GM23338 (cell line): ENCODE measurements at regions not wholly inside any gene's neighbourhood (a gene's known extent, or its start where the extent isn't known, plus 50 kb on each side); places are given as distances from the start of the nearest gene placed in this dataset.

Experiments used
- ATAC-seq: fragments of 200-7000 bp; cut with Tn5 transposase; 3 replicates; pipeline ENCODE4 v1.9.1; 2020
- DNase-seq: peaks from one replicate; pipeline ENCODE4 v3.0.0-alpha.2; 2015; ENCODE audit warnings: low spot score
- H2AFZ ChIP-seq: fragments of 200-600 bp; sonication (generic); 2 replicates; pipeline ENCODE4 v1.8.0; 2016; ENCODE audit warnings: antibody characterized with exemption, mild to moderate bottlenecking, moderate library complexity
- H3F3A ChIP-seq: fragments of 200-600 bp; sonication (generic); replicated peaks from 2 replicates; pipeline ENCODE4 v1.8.0; 2017; ENCODE audit warnings: antibody characterized with exemption, mixed run types, low read depth
- H3K27ac ChIP-seq: fragments of 200-600 bp; sonication (generic); 2 replicates; pipeline ENCODE4 v1.6.1; 2016; ENCODE audit warnings: low read depth
- H3K27me3 ChIP-seq: fragments of 200-600 bp; sonication (generic); 2 replicates; pipeline ENCODE4 v1.8.0; 2016; ENCODE audit warnings: mild to moderate bottlenecking, mixed run types, moderate library complexity; ENCODE audit not compliant: insufficient read depth
- H3K36me3 ChIP-seq: fragments of 200-600 bp; sonication (generic); 2 replicates; pipeline ENCODE4 v1.8.0; 2016; ENCODE audit warnings: mild to moderate bottlenecking; ENCODE audit not compliant: insufficient read depth
- H3K4me1 ChIP-seq: fragments of 200-600 bp; sonication (generic); 2 replicates; pipeline ENCODE4 v1.8.0; 2016; ENCODE audit warnings: mild to moderate bottlenecking, moderate library complexity; ENCODE audit not compliant: insufficient read depth
- H3K4me2 ChIP-seq: fragments of 200-600 bp; sonication (generic); 2 replicates; pipeline ENCODE4 v1.7.1; 2017; ENCODE audit warnings: mixed run types
- H3K4me3 ChIP-seq: fragments of 200-600 bp; sonication (generic); 2 replicates; pipeline ENCODE4 v1.6.1; 2016; ENCODE audit warnings: mixed run types
- H3K79me2 ChIP-seq: fragments of 200-600 bp; sonication (generic); replicated peaks from 2 replicates; pipeline ENCODE4 v1.8.0; 2017; ENCODE audit warnings: mild to moderate bottlenecking; ENCODE audit not compliant: insufficient read depth
- H3K9me2 ChIP-seq: fragments of 200-600 bp; sonication (generic); 2 replicates; pipeline ENCODE4 v1.8.0; 2017; ENCODE audit not compliant: insufficient read depth
- H4K20me1 ChIP-seq: fragments of 200-600 bp; sonication (generic); replicated peaks from 2 replicates; pipeline ENCODE4 v1.8.0; 2017; ENCODE audit warnings: mild to moderate bottlenecking; ENCODE audit not compliant: insufficient read depth
- H3K27ac Mint-ChIP-seq: 2 replicates; pipeline ENCODE4 v1.8.0; 2020; ENCODE audit warnings: inconsistent platforms, mild to moderate bottlenecking, moderate library complexity, mixed read lengths
- H3K27me3 Mint-ChIP-seq: 3 replicates; pipeline ENCODE4 v1.8.0; 2022; ENCODE audit warnings: low read depth, mild to moderate bottlenecking, moderate library complexity, mixed read lengths, inconsistent platforms; ENCODE audit not compliant: insufficient read depth, poor library complexity
- H3K36me3 Mint-ChIP-seq: 3 replicates; pipeline ENCODE4 v1.8.0; 2021; ENCODE audit warnings: low read depth, mild to moderate bottlenecking, inconsistent platforms, moderate library complexity, mixed read lengths
- H3K4me1 Mint-ChIP-seq: 3 replicates; pipeline ENCODE4 v1.8.0; 2020; ENCODE audit warnings: mild to moderate bottlenecking, inconsistent platforms, mixed read lengths
- H3K4me3 Mint-ChIP-seq: 3 replicates; pipeline ENCODE4 v1.8.0; 2021; ENCODE audit warnings: moderate library complexity, mild to moderate bottlenecking, inconsistent platforms, mixed read lengths
- H3K9me3 Mint-ChIP-seq: 3 replicates; pipeline ENCODE4 v1.8.0; 2020; ENCODE audit warnings: moderate library complexity, mild to moderate bottlenecking, inconsistent platforms, mixed read lengths
- CREB1 ChIP-seq: fragments of 250-450 bp; sonication (Bioruptor Pico); IDR thresholded peaks from 2 replicates; pipeline ENCODE4 v1.5.0; 2020; ENCODE audit warnings: low read depth, mild to moderate bottlenecking, moderate library complexity
- EZH2 ChIP-seq: fragments of 200-600 bp; sonication (generic); IDR thresholded peaks from one replicate; pipeline ENCODE4 v1.8.0; 2017; ENCODE audit warnings: antibody characterized with exemption, mild to moderate bottlenecking, low read depth; ENCODE audit not compliant: unreplicated experiment
- JUNB ChIP-seq: IDR thresholded peaks from one replicate; pipeline ENCODE4 v1.6.1; 2016; ENCODE audit warnings: antibody characterized with exemption; ENCODE audit not compliant: unreplicated experiment
- POLR2AphosphoS5 ChIP-seq: IDR thresholded peaks from 2 replicates; pipeline ENCODE4 v1.6.1; 2016; ENCODE audit warnings: antibody characterized with exemption, low read depth
- ZNF114 ChIP-seq: fragments of 250-450 bp; sonication (Bioruptor Pico); IDR thresholded peaks from 2 replicates; pipeline ENCODE4 v1.5.0; 2020; ENCODE audit warnings: mild to moderate bottlenecking, moderate library complexity
- TF ChIP-seq, protein P1 (sequence below): fragments of 250-450 bp; sonication (Bioruptor Pico); IDR thresholded peaks from 2 replicates; pipeline ENCODE4 v1.5.0; 2020; ENCODE audit warnings: mild to moderate bottlenecking, moderate library complexity
- TF ChIP-seq, protein P2 (sequence below), 2 experiments: fragments of 200-600 bp in 1 of 2; sonication (generic) in 1 of 2; conservative IDR thresholded peaks; 2 replicates each; pipeline versions ENCODE4 v1.5.1 to v1.6.1; 2016 to 2017; ENCODE audit warnings: antibody characterized with exemption in 2 of 2, low read depth in 2 of 2, mild to moderate bottlenecking in 2 of 2, moderate library complexity in 1 of 2

DNA sequence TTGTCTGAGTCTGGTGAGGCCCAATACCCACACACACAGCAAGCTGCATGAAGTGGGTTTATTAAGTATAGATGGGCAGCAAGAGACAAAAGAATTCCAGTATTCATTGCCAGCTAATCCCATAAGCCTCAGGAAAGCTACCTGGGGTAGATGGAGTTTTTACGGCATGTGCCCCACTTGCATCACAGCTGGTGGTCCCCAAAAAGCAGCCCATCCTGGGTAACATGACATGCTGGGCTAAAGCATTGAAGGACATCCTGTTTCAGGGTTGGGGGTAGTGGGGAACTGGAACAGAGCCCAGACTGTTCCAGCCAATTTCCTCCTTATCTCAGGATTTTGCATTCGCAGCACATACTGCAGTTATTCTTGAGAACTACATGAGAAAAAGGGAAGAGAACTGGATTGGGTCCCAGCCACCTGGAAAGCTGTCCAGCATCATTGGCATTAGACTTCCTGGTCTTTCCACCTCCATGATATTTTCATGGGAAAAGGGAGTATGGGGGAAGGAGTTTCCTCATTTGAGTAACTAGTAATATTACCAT lies 240.1 kb upstream of the MMADHC start:
- no peak overlapping the region for H3K4me3 ChIP-seq
- no peaks in the 10 kb centered on the region; the same call in 1 of the 2 replicates for H3K9me2 ChIP-seq
- no peaks in the 10 kb centered on the region for H4K20me1 ChIP-seq
- H2AFZ ChIP-seq, result no peak overlapping the region
- no peaks in the 10 kb centered on the region for H3K36me3 Mint-ChIP-seq
- no peak for ATAC-seq
- no peak overlapping the region for H3K4me2 ChIP-seq
- no peak overlapping the region for H3K4me3 Mint-ChIP-seq
- H3K27ac ChIP-seq, result no peak overlapping the region
- H3F3A ChIP-seq, result no peaks in the 10 kb centered on the region
- H3K27me3 Mint-ChIP-seq, result no peaks in the 10 kb centered on the region
- peaks cover 15% of the 10 kb centered on the region for H3K4me1 ChIP-seq
- no peak for DNase-seq
- TF ChIP-seq POLR2AphosphoS5 (no peak), JUNB (no peak), ZNF114 (CRISPR knock-in tag) (no peak), CREB1 (CRISPR knock-in tag) (no peak)
- TF ChIP-seq, protein P1, sequence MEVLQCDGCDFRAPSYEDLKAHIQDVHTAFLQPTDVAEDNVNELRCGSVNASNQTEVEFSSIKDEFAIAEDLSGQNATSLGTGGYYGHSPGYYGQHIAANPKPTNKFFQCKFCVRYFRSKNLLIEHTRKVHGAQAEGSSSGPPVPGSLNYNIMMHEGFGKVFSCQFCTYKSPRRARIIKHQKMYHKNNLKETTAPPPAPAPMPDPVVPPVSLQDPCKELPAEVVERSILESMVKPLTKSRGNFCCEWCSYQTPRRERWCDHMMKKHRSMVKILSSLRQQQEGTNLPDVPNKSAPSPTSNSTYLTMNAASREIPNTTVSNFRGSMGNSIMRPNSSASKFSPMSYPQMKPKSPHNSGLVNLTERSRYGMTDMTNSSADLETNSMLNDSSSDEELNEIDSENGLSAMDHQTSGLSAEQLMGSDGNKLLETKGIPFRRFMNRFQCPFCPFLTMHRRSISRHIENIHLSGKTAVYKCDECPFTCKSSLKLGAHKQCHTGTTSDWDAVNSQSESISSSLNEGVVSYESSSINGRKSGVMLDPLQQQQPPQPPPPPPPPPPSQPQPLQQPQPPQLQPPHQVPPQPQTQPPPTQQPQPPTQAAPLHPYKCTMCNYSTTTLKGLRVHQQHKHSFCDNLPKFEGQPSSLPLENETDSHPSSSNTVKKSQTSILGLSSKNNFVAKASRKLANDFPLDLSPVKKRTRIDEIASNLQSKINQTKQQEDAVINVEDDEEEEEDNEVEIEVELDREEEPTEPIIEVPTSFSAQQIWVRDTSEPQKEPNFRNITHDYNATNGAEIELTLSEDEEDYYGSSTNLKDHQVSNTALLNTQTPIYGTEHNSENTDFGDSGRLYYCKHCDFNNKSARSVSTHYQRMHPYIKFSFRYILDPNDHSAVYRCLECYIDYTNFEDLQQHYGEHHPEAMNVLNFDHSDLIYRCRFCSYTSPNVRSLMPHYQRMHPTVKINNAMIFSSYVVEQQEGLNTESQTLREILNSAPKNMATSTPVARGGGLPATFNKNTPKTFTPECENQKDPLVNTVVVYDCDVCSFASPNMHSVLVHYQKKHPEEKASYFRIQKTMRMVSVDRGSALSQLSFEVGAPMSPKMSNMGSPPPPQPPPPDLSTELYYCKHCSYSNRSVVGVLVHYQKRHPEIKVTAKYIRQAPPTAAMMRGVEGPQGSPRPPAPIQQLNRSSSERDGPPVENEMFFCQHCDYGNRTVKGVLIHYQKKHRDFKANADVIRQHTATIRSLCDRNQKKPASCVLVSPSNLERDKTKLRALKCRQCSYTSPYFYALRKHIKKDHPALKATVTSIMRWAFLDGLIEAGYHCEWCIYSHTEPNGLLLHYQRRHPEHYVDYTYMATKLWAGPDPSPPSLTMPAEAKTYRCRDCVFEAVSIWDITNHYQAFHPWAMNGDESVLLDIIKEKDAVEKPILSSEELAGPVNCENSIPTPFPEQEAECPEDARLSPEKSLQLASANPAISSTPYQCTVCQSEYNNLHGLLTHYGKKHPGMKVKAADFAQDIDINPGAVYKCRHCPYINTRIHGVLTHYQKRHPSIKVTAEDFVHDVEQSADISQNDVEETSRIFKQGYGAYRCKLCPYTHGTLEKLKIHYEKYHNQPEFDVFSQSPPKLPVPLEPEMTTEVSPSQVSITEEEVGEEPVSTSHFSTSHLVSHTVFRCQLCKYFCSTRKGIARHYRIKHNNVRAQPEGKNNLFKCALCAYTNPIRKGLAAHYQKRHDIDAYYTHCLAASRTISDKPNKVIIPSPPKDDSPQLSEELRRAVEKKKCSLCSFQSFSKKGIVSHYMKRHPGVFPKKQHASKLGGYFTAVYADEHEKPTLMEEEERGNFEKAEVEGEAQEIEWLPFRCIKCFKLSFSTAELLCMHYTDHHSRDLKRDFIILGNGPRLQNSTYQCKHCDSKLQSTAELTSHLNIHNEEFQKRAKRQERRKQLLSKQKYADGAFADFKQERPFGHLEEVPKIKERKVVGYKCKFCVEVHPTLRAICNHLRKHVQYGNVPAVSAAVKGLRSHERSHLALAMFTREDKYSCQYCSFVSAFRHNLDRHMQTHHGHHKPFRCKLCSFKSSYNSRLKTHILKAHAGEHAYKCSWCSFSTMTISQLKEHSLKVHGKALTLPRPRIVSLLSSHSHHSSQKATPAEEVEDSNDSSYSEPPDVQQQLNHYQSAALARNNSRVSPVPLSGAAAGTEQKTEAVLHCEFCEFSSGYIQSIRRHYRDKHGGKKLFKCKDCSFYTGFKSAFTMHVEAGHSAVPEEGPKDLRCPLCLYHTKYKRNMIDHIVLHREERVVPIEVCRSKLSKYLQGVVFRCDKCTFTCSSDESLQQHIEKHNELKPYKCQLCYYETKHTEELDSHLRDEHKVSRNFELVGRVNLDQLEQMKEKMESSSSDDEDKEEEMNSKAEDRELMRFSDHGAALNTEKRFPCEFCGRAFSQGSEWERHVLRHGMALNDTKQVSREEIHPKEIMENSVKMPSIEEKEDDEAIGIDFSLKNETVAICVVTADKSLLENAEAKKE (CRISPR knock-in tag), result no peak
- H3K79me2 ChIP-seq, result no peaks in the 10 kb centered on the region
- no peaks in the 10 kb centered on the region; the same call in 1 of the 2 replicates for H3K36me3 ChIP-seq
- no peaks in the 10 kb centered on the region for H3K27me3 ChIP-seq
- no peak overlapping the region for H3K27ac Mint-ChIP-seq
- H3K9me3 Mint-ChIP-seq, result peaks cover 2% of the 10 kb centered on the region; the same call in 1 of the 3 replicates
- H3K4me1 Mint-ChIP-seq, result peaks cover 21% of the 10 kb centered on the region

DNA sequence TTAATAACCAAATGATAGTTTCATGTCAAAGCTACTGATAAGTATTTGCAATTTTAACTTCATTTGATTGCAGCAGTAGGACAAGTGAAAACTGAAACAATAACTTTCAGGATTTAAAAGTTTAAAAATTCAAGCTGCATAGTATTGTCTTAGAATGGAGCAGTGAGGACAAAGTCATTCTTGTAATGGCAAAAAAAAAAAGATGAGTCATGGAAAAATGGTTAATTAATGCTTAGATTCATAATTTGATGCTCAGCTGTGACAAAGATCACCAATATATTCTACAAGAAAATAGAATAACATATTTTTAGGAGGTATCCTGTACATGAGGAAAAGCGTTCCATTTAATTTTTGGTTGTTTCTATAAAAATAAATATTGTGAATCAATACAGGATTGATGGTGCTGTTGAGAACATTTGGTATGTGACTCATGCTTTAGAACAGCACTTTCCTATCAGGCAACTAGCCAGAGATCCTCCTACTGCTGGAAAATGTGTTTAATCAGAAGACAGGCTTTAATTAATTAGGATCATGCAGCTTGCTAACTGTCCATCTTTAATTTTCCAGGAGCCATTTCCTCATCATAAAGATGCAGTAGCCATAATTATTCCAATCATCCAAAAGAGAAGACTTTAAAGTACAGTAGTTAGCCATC lies 239.0 kb upstream of the MMADHC start:
- no peaks in the 10 kb centered on the region for H3K27me3 Mint-ChIP-seq
- Histone ChIP-seq H3K4me1 (peaks cover 15% of the 10 kb centered on the region), H4K20me1 (no peaks in the 10 kb centered on the region), H3K4me2 (no peak overlapping the region), H3K4me3 (no peak overlapping the region), H3K27me3 (no peaks in the 10 kb centered on the region), H2AFZ (no peak overlapping the region), H3K27ac (no peak overlapping the region), H3F3A (no peaks in the 10 kb centered on the region), H3K9me2 (no peaks in the 10 kb centered on the region; the same call in 1 of the 2 replicates), H3K79me2 (no peaks in the 10 kb centered on the region), H3K36me3 (no peaks in the 10 kb centered on the region; the same call in 1 of the 2 replicates)
- peaks cover 20% of the 10 kb centered on the region for H3K4me1 Mint-ChIP-seq
- no peak for ATAC-seq
- no peak overlapping the region for H3K27ac Mint-ChIP-seq
- no peak overlapping the region for H3K4me3 Mint-ChIP-seq
- no peaks in the 10 kb centered on the region for H3K36me3 Mint-ChIP-seq
- H3K9me3 Mint-ChIP-seq, result peaks cover 2% of the 10 kb centered on the region; the same call in 1 of the 3 replicates
- no peak for DNase-seq
- TF ChIP-seq EZH2, result no peak
- TF ChIP-seq, protein P2, sequence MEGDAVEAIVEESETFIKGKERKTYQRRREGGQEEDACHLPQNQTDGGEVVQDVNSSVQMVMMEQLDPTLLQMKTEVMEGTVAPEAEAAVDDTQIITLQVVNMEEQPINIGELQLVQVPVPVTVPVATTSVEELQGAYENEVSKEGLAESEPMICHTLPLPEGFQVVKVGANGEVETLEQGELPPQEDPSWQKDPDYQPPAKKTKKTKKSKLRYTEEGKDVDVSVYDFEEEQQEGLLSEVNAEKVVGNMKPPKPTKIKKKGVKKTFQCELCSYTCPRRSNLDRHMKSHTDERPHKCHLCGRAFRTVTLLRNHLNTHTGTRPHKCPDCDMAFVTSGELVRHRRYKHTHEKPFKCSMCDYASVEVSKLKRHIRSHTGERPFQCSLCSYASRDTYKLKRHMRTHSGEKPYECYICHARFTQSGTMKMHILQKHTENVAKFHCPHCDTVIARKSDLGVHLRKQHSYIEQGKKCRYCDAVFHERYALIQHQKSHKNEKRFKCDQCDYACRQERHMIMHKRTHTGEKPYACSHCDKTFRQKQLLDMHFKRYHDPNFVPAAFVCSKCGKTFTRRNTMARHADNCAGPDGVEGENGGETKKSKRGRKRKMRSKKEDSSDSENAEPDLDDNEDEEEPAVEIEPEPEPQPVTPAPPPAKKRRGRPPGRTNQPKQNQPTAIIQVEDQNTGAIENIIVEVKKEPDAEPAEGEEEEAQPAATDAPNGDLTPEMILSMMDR (conservative IDR thresholded peaks at IDR 0.05; ENCODE audit: low read depth in 2 of 2), result no peak
- TF ChIP-seq JUNB, result no peak
